SH-SY5Y (cell line): ENCODE measurements at regions not wholly inside any gene's neighbourhood (a gene's known extent, or its start where the extent isn't known, plus 50 kb on each side); places are given as distances from the start of the nearest gene placed in this dataset.

Source experiments
- GATA2 ChIP-seq: IDR thresholded peaks from 2 replicates; pipeline ENCODE4 v1.6.1; 2011; ENCODE audit warnings: mild to moderate bottlenecking, low read depth, low read length
- GATA3 ChIP-seq: IDR thresholded peaks from 2 replicates; pipeline ENCODE4 v1.6.1; 2011; ENCODE audit warnings: low read depth, mild to moderate bottlenecking, low read length, moderate library complexity

DNA sequence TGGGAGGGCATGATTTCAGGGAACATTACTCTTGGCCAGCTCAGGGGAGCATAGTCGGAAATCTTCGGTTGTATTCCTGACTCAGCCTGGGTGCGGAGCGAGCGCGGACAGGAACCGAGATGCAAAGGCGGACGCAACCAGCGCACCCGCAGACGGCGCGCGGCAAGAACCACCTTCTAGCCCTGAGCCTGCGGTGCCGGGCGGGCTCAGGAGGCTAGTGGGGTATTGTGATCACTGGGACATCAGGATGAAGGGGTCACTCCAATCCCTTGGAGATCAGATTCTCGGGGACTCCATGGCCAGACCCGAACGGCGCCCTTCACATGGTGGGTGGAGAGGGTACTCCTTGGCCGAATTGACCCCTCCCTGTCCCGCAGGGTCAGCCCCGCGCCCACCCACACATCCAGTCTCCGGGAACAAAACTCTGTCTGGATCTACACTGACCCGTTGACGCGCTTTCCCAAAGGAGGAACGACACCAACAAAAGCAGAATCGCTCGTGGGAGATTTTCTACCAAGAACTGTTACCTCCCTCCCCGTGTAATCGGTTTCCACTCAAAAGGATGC is 730.5 kb downstream of the ZWINT start:
- TF ChIP-seq GATA2 = no peak
- TF ChIP-seq GATA3 = no peak
